K562 (cell line): ENCODE measurements at regions not wholly inside any gene's neighbourhood (a gene's known extent, or its start where the extent isn't known, plus 50 kb on each side); places are given as distances from the start of the nearest gene placed in this dataset.

Experiments used
- ATAC-seq: fragments of 200-7000 bp; cut with Tn5 transposase; 3 replicates; pipeline ENCODE4 v1.9.1; 2020; ENCODE audit warnings: moderate library complexity
- BruUV-seq: library from RNA; stranded (reverse); fragments of 400-500 nt; replicated peaks from 2 replicates; lab custom pipeline; 2021; lab: Mats Ljungman, UMichigan
- CTCF ChIA-PET: fragments of 300-600 bp; formaldehyde crosslinking; extraction: SDS; loops from one replicate; lab custom pipeline; 2021; ENCODE audit warnings: low intra/inter-chr PET ratio; lab: Yijun Ruan, JAX
- POLR2A ChIA-PET: fragments of 300-600, 350-650 bp; sonication (Branson Sonifier 250); formaldehyde crosslinking; extraction: SDS; loops from one replicate; lab custom pipeline; 2021; ENCODE audit warnings: antibody characterized with exemption, inconsistent platforms; lab: Yijun Ruan, JAX
- DNase-seq, 4 experiments: peaks; one replicate each; pipeline versions ENCODE4 v3.0.0 to v3.0.0-alpha.2; 2011 to 2018; ENCODE audit warnings: low spot score in 3 of 4, mixed read lengths in 3 of 4; ENCODE audit errors: extremely low read depth in 1 of 4
- FAIRE-seq: peaks from 2 replicates; lab custom pipeline; 2011; peaks lifted over from hg19 to GRCh38; lab: Jason Lieb, UNC
- H2AFZ ChIP-seq: 2 replicates; pipeline ENCODE4 v1.6.0; 2011; ENCODE audit warnings: low read depth, low read length, control low read depth, inconsistent platforms
- H3K27ac ChIP-seq: fragments of 200-600 bp; 3 replicates; pipeline ENCODE4 v1.8.0; 2011; ENCODE audit warnings: low read depth, mild to moderate bottlenecking, control low read depth, inconsistent platforms, low read length, moderate library complexity, mixed read lengths; ENCODE audit errors: extremely low read depth
- H3K27me3 ChIP-seq, 2 experiments: fragments of 300-600 bp in 1 of 2; 2 replicates in 1 of 2; 3 replicates in 1 of 2; pipeline versions ENCODE4 v1.6.0 to v1.8.0; 2011; ENCODE audit warnings: inconsistent platforms in 2 of 2, low read length in 2 of 2, mild to moderate bottlenecking in 1 of 2, mixed read lengths in 1 of 2, moderate library complexity in 1 of 2; ENCODE audit not compliant: control insufficient read depth in 2 of 2, insufficient read depth in 2 of 2
- H3K36me3 ChIP-seq: fragments of 300-600 bp; 3 replicates; pipeline ENCODE4 v1.8.0; 2011; ENCODE audit warnings: mild to moderate bottlenecking, low read length, inconsistent platforms; ENCODE audit not compliant: control insufficient read depth, insufficient read depth
- H3K4me1 ChIP-seq, 2 experiments: fragments of 200-600 bp in 1 of 2; replicated peaks in 1 of 2; 2 replicates in 1 of 2; 3 replicates in 1 of 2; pipeline versions ENCODE4 v1.5.1 to v1.8.0; 2011; ENCODE audit warnings: inconsistent platforms in 2 of 2, low read length in 2 of 2, mild to moderate bottlenecking in 1 of 2, mixed read lengths in 1 of 2, moderate library complexity in 1 of 2; ENCODE audit not compliant: control insufficient read depth in 2 of 2, insufficient read depth in 2 of 2
- H3K4me2 ChIP-seq: 2 replicates; pipeline ENCODE4 v1.6.1; 2011; ENCODE audit warnings: low read length, control low read depth, inconsistent platforms, mixed read lengths; ENCODE audit not compliant: insufficient read depth
- H3K4me3 ChIP-seq: fragments of 200-600 bp; sonication (generic), shearing (Covaris generic); 2 replicates; pipeline ENCODE4 v1.5.1; 2016; ENCODE audit warnings: control low read depth, inconsistent platforms
- H3K79me2 ChIP-seq: fragments of 200-600 bp; 3 replicates; pipeline ENCODE4 v1.8.0; 2011; ENCODE audit warnings: low read length, inconsistent platforms; ENCODE audit not compliant: control insufficient read depth, insufficient read depth
- H3K9ac ChIP-seq, 2 experiments: 2 replicates each; pipeline versions ENCODE4 v1.6.0 to v1.6.1; 2011; ENCODE audit warnings: low read depth in 2 of 2, low read length in 2 of 2, control low read depth in 1 of 2, inconsistent platforms in 1 of 2, mild to moderate bottlenecking in 1 of 2, mixed read lengths in 1 of 2; ENCODE audit not compliant: insufficient read depth in 1 of 2
- H3K9me1 ChIP-seq: one replicate; pipeline ENCODE4 v1.6.0; 2011; ENCODE audit warnings: inconsistent platforms, mild to moderate bottlenecking, low read length, moderate library complexity; ENCODE audit not compliant: control insufficient read depth, insufficient read depth
- H3K9me3 ChIP-seq: replicated peaks from 2 replicates; pipeline ENCODE4 v1.5.1; 2011; ENCODE audit warnings: low read depth, low read length, inconsistent platforms; ENCODE audit not compliant: control insufficient read depth, insufficient read depth
- H4K20me1 ChIP-seq: replicated peaks from 2 replicates; pipeline ENCODE4 v1.6.1; 2011; ENCODE audit warnings: low read length, inconsistent platforms, mixed read lengths; ENCODE audit not compliant: control insufficient read depth, insufficient read depth
- ATF6 ChIP-seq: sonication (generic); formaldehyde crosslinking; IDR thresholded peaks from 2 replicates; pipeline ENCODE4 v1.4.0; 2020; ENCODE audit warnings: mild to moderate bottlenecking, missing genetic modification reagents
- BRD4 ChIP-seq: fragments of 200-600 bp; sonication (generic); IDR thresholded peaks from 2 replicates; pipeline ENCODE4 v1.6.1; 2017; ENCODE audit warnings: inconsistent platforms
- EP300 ChIP-seq: IDR thresholded peaks from 2 replicates; pipeline ENCODE4 v1.6.1; 2012; ENCODE audit warnings: low read length, improper control_type of control experiment
- GATAD2A ChIP-seq: fragments of 450-650 bp; IDR thresholded peaks from 2 replicates; pipeline ENCODE4 v1.6.1; 2017
- RHOXF2B ChIP-seq: fragments of 250-450 bp; sonication (Bioruptor Pico); conservative IDR thresholded peaks from 2 replicates; pipeline ENCODE4 v1.5.1; 2021
- SAFB ChIP-seq: fragments of 200-400 bp; formaldehyde crosslinking; IDR thresholded peaks from 2 replicates; pipeline ENCODE4 v1.6.1; 2017; ENCODE audit warnings: low read depth, low read length, borderline replicate concordance
- SIX5 ChIP-seq, 2 experiments: IDR thresholded peaks; 2 replicates each; pipeline ENCODE4 v1.6.1; 2011; ENCODE audit warnings: low read length in 2 of 2, borderline replicate concordance in 1 of 2, low read depth in 1 of 2, mild to moderate bottlenecking in 1 of 2, moderate library complexity in 1 of 2; ENCODE audit not compliant: insufficient read depth in 1 of 2
- SLC30A9 ChIP-seq: fragments of 250-450 bp; sonication (Bioruptor Pico); IDR thresholded peaks from 2 replicates; pipeline ENCODE4 v1.8.0; 2022; ENCODE audit warnings: mild to moderate bottlenecking, moderate library complexity
- SMAD1 ChIP-seq: fragments of 150-350 bp; IDR thresholded peaks from 2 replicates; pipeline ENCODE4 v1.6.1; 2014; ENCODE audit warnings: low read length, low read depth; ENCODE audit not compliant: partially characterized antibody
- SREBF2 ChIP-seq: sonication (generic); formaldehyde crosslinking; IDR thresholded peaks from 2 replicates; pipeline ENCODE4 v1.4.0; 2020; ENCODE audit warnings: mild to moderate bottlenecking, missing genetic modification reagents
- TEAD4 ChIP-seq, 2 experiments: sonication (generic) in 1 of 2; formaldehyde crosslinking in 1 of 2; IDR thresholded peaks; 2 replicates each; pipeline versions ENCODE4 v1.6.1 to v1.8.0; 2012 to 2022; ENCODE audit warnings: borderline replicate concordance in 1 of 2, inconsistent platforms in 1 of 2, low read length in 1 of 2, mild to moderate bottlenecking in 1 of 2, missing genetic modification reagents in 1 of 2
- TRIM24 ChIP-seq, 2 experiments: fragments of 450-650 bp; IDR thresholded peaks; 2 replicates each; pipeline ENCODE4 v1.6.1; 2016
- ZBTB8A ChIP-seq: fragments of 450-650 bp; IDR thresholded peaks from 2 replicates; pipeline ENCODE4 v1.6.1; 2018; ENCODE audit warnings: mild to moderate bottlenecking, moderate library complexity; ENCODE audit not compliant: partially characterized antibody
- ZNF143 ChIP-seq: sonication (generic); formaldehyde crosslinking; IDR thresholded peaks from 2 replicates; pipeline ENCODE4 v1.9.0; 2022; ENCODE audit warnings: mild to moderate bottlenecking, missing genetic modification reagents
- ZNF274 ChIP-seq: IDR thresholded peaks from 2 replicates; pipeline ENCODE4 v1.6.1; 2011; ENCODE audit warnings: low read depth, mild to moderate bottlenecking, low read length, moderate library complexity, borderline replicate concordance
- ZSCAN29 ChIP-seq: fragments of 450-650 bp; IDR thresholded peaks from 2 replicates; pipeline ENCODE4 v1.6.1; 2017
- WGBS: fragments of 100-300 bp; shearing (Covaris generic); methylation state at CpG from one replicate; pipeline ENCODE4 v1.1.6; 2016; ENCODE audit warnings: low coverage, mixed read lengths; ENCODE audit not compliant: insufficient coverage; ENCODE audit errors: missing lambda C conversion rate; 5-methylcytosine and 5-hydroxymethylcytosine counted together
- in situ Hi-C: fragments of 300-500 bp; cut with MboI; formaldehyde crosslinking; loops from 4 replicates; pipeline ENCODE4 v1.15.0; 2018; ENCODE audit warnings: inconsistent platforms, mixed read lengths
- intact Hi-C: fragments of 100-400 bp; cut with micrococcal nuclease; formaldehyde crosslinking; loops from 2 replicates; pipeline ENCODE4 v1.14.2; 2022
- TF ChIP-seq, protein P1 (sequence below): sonication (generic); formaldehyde crosslinking; IDR thresholded peaks from 2 replicates; pipeline ENCODE4 v1.8.0; 2023; ENCODE audit warnings: mild to moderate bottlenecking, missing genetic modification reagents

DNA sequence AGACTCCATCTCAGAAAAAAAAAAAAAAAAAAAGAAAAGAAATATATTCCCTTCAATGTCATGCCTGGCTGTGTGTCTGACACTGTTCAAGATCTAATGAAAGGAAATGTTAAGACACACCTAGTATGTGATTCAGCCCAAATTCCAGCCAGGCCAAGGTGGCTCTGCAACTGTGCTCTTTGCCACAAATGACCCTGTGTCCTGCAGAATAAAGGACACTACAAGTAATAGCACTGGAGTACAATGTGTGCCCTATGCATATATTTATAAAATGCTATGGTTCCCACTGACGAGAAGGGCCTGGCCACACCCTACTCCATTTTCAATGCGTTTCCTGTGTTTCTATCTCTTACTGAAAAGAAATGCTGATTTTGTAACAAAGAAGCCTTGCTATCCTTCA lies 98.0 kb upstream of the SORBS2 start:
- Histone ChIP-seq H2AFZ (no peak overlapping the region), H3K36me3 (no peaks in the 10 kb centered on the region), H3K27ac (no peak overlapping the region), H3K9me1 (no peaks in the 10 kb centered on the region), H3K9me3 (no peaks in the 10 kb centered on the region), H3K4me2 (no peak overlapping the region), H4K20me1 (no peaks in the 10 kb centered on the region), H3K4me1 (no peaks in the 10 kb centered on the region), H3K4me3 (no peak overlapping the region), H3K9ac (no peak overlapping the region), H3K27me3 (peaks cover 2 to 4% of the 10 kb centered on the region in 2 experiments; a peak in 2 of 5 replicates), H3K79me2 (no peaks in the 10 kb centered on the region)
- ChIA-PET CTCF (no interaction called here), POLR2A (no interaction called here)
- no TSS peak for BruUV-seq
- FAIRE-seq (no peak), DNase-seq (no peak), ATAC-seq (no peak)
- TF ChIP-seq SREBF2 (CRISPR knock-in tag) (no peak), SAFB (no peak), ZNF274 (no peak), TRIM24 (IDR thresholded peaks at IDR 0.05) (no peak), ZSCAN29 (no peak), SLC30A9 (CRISPR knock-in tag) (no peak), ATF6 (no peak), ZBTB8A (no peak), TEAD4 (IDR thresholded peaks at IDR 0.05; ENCODE audit: low read length) (no peak), TEAD4 (CRISPR knock-in tag; IDR thresholded peaks at IDR 0.05; ENCODE audit: borderline replicate concordance) (no peak), BRD4 (no peak), EP300 (no peak), GATAD2A (no peak), ZNF143 (CRISPR knock-in tag) (no peak), RHOXF2B (CRISPR knock-in tag) (no peak), SIX5 (IDR thresholded peaks at IDR 0.05; ENCODE audit: borderline replicate concordance in 1 of 2, insufficient read depth in 1 of 2, low read depth in 1 of 2, low read length in 2 of 2) (no peak), SMAD1 (no peak)
- TF ChIP-seq, protein P1, sequence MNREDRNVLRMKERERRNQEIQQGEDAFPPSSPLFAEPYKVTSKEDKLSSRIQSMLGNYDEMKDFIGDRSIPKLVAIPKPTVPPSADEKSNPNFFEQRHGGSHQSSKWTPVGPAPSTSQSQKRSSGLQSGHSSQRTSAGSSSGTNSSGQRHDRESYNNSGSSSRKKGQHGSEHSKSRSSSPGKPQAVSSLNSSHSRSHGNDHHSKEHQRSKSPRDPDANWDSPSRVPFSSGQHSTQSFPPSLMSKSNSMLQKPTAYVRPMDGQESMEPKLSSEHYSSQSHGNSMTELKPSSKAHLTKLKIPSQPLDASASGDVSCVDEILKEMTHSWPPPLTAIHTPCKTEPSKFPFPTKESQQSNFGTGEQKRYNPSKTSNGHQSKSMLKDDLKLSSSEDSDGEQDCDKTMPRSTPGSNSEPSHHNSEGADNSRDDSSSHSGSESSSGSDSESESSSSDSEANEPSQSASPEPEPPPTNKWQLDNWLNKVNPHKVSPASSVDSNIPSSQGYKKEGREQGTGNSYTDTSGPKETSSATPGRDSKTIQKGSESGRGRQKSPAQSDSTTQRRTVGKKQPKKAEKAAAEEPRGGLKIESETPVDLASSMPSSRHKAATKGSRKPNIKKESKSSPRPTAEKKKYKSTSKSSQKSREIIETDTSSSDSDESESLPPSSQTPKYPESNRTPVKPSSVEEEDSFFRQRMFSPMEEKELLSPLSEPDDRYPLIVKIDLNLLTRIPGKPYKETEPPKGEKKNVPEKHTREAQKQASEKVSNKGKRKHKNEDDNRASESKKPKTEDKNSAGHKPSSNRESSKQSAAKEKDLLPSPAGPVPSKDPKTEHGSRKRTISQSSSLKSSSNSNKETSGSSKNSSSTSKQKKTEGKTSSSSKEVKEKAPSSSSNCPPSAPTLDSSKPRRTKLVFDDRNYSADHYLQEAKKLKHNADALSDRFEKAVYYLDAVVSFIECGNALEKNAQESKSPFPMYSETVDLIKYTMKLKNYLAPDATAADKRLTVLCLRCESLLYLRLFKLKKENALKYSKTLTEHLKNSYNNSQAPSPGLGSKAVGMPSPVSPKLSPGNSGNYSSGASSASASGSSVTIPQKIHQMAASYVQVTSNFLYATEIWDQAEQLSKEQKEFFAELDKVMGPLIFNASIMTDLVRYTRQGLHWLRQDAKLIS (CRISPR knock-in tag): no peak
- intact Hi-C loops: no loop called here
- in situ Hi-C loops: no loop called here
- 0% methylated on average over 2 of the region's 2 CpGs for WGBS
